IMR-90 (cell line): ENCODE measurements at regions not wholly inside any gene's neighbourhood (a gene's known extent, or its start where the extent isn't known, plus 50 kb on each side); places are given as distances from the start of the nearest gene placed in this dataset.

Experiments used
- ATAC-seq: fragments of 200-7000 bp; cut with Tn5 transposase; 2 replicates; pipeline ENCODE4 v1.9.1; 2020; ENCODE audit warnings: low read depth, mild to moderate bottlenecking, moderate library complexity
- BruUV-seq: library from RNA; stranded (reverse); fragments of 400-500 nt; replicated peaks from 2 replicates; lab custom pipeline; 2021; lab: Mats Ljungman, UMichigan
- CTCF ChIA-PET: fragments of 300-600 bp; formaldehyde crosslinking; extraction: SDS; loops from one replicate; lab custom pipeline; 2021; ENCODE audit warnings: antibody characterized with exemption; lab: Yijun Ruan, JAX
- POLR2A ChIA-PET: fragments of 300-600 bp; sonication (Branson Sonifier 250); formaldehyde crosslinking; loops from one replicate; lab custom pipeline; 2022; ENCODE audit warnings: antibody characterized with exemption; ENCODE audit not compliant: unreplicated experiment; lab: Charles Lee
- DNase-seq: peaks from one replicate; pipeline ENCODE4 v3.0.0; 2013
- H2AFZ ChIP-seq: replicated peaks from 2 replicates; pipeline ENCODE3; 2013; ENCODE audit warnings: low read length, mild to moderate bottlenecking; ENCODE audit not compliant: poor library complexity
- H2AK5ac ChIP-seq: 2 replicates; pipeline ENCODE4 v1.6.1; 2013; ENCODE audit warnings: low read depth, low read length, inconsistent platforms
- H2AK9ac ChIP-seq: replicated peaks from 2 replicates; pipeline ENCODE3; 2013; ENCODE audit warnings: mild to moderate bottlenecking, low read depth, low read length, moderate library complexity; ENCODE audit not compliant: poor library complexity
- H2BK120ac ChIP-seq: 2 replicates; pipeline ENCODE4 v1.6.1; 2013; ENCODE audit warnings: low read depth, low read length, inconsistent platforms
- H2BK15ac ChIP-seq: 3 replicates; pipeline ENCODE4 v1.6.1; 2013; ENCODE audit warnings: low read depth, low read length, inconsistent platforms
- H2BK20ac ChIP-seq: 2 replicates; pipeline ENCODE4 v1.6.1; 2013; ENCODE audit warnings: low read depth, mild to moderate bottlenecking, inconsistent platforms, low read length, moderate library complexity
- H2BK5ac ChIP-seq: 2 replicates; pipeline ENCODE4 v1.6.1; 2013; ENCODE audit warnings: mild to moderate bottlenecking, low read depth, low read length, inconsistent platforms; ENCODE audit not compliant: poor library complexity, severe bottlenecking
- H3K14ac ChIP-seq: replicated peaks from 2 replicates; pipeline ENCODE4 v1.6.1; 2013; ENCODE audit warnings: low read depth, low read length, inconsistent platforms
- H3K18ac ChIP-seq: 2 replicates; pipeline ENCODE4 v1.6.1; 2013; ENCODE audit warnings: low read depth, low read length, control low read depth
- H3K23ac ChIP-seq: 2 replicates; pipeline ENCODE4 v1.6.1; 2013; ENCODE audit warnings: low read depth, low read length, inconsistent platforms
- H3K27ac ChIP-seq: 2 replicates; pipeline ENCODE4 v1.5.1; 2013; ENCODE audit warnings: mild to moderate bottlenecking, control low read depth, low read length; ENCODE audit not compliant: insufficient read depth
- H3K27me3 ChIP-seq: 2 replicates; pipeline ENCODE4 v1.6.1; 2013; ENCODE audit warnings: low read length; ENCODE audit not compliant: control insufficient read depth, insufficient read depth
- H3K36me3 ChIP-seq: 2 replicates; pipeline ENCODE4 v1.6.1; 2013; ENCODE audit warnings: low read length, mixed read lengths; ENCODE audit not compliant: control insufficient read depth, insufficient read depth
- H3K4ac ChIP-seq: 2 replicates; pipeline ENCODE4 v1.6.1; 2013; ENCODE audit warnings: low read depth, low read length, inconsistent platforms
- H3K4me1 ChIP-seq: 2 replicates; pipeline ENCODE4 v1.6.1; 2013; ENCODE audit warnings: low read length, mixed read lengths; ENCODE audit not compliant: control insufficient read depth, insufficient read depth
- H3K4me2 ChIP-seq: 2 replicates; pipeline ENCODE4 v1.6.1; 2013; ENCODE audit warnings: low read depth, mild to moderate bottlenecking, control low read depth, low read length, moderate library complexity
- H3K4me3 ChIP-seq: 2 replicates; pipeline ENCODE4 v1.5.1; 2013; ENCODE audit warnings: low read depth, mild to moderate bottlenecking, control low read depth, low read length, moderate library complexity; ENCODE audit not compliant: insufficient read depth
- H3K56ac ChIP-seq: 2 replicates; pipeline ENCODE4 v1.6.1; 2013; ENCODE audit warnings: low read length, inconsistent platforms; ENCODE audit not compliant: insufficient read depth; ENCODE audit errors: extremely low read depth
- H3K79me1 ChIP-seq, 2 experiments: 2 replicates each; pipeline ENCODE4 v1.6.1; 2013; ENCODE audit warnings: low read length in 2 of 2, inconsistent platforms in 1 of 2, low read depth in 1 of 2
- H3K9ac ChIP-seq: 2 replicates; pipeline ENCODE4 v1.6.1; 2013; ENCODE audit warnings: low read depth, low read length, control low read depth
- H3K9me1 ChIP-seq: 2 replicates; pipeline ENCODE4 v1.6.1; 2013; ENCODE audit warnings: low read length, inconsistent platforms; ENCODE audit not compliant: insufficient read depth
- H3K9me3 ChIP-seq: 2 replicates; pipeline ENCODE4 v1.6.1; 2013; ENCODE audit warnings: low read length; ENCODE audit not compliant: control insufficient read depth, insufficient read depth
- H4K20me1 ChIP-seq: 2 replicates; pipeline ENCODE4 v1.6.1; 2013; ENCODE audit warnings: low read length, inconsistent platforms; ENCODE audit not compliant: insufficient read depth
- H4K5ac ChIP-seq: 2 replicates; pipeline ENCODE4 v1.6.1; 2013; ENCODE audit warnings: mild to moderate bottlenecking, low read depth, low read length, control low read depth
- H4K8ac ChIP-seq, 2 experiments: 2 replicates each; pipeline ENCODE4 v1.6.1; 2013; ENCODE audit warnings: low read depth in 2 of 2, low read length in 2 of 2, control low read depth in 1 of 2, inconsistent platforms in 1 of 2
- H4K91ac ChIP-seq: 2 replicates; pipeline ENCODE4 v1.6.1; 2013; ENCODE audit warnings: low read depth, low read length, inconsistent platforms; ENCODE audit not compliant: insufficient read depth
- CHD1 ChIP-seq: IDR thresholded peaks from 2 replicates; pipeline ENCODE4 v1.6.1; 2012; ENCODE audit warnings: low read depth, low read length, improper control_type of control experiment
- MAZ ChIP-seq: IDR thresholded peaks from 2 replicates; pipeline ENCODE4 v1.6.1; 2012; ENCODE audit warnings: low read depth, mild to moderate bottlenecking, low read length, improper control_type of control experiment, moderate library complexity, borderline replicate concordance
- POLR2A ChIP-seq: IDR thresholded peaks from 2 replicates; pipeline ENCODE4 v1.6.1; 2012; ENCODE audit warnings: mild to moderate bottlenecking, low read depth, low read length
- RCOR1 ChIP-seq: IDR thresholded peaks from 2 replicates; pipeline ENCODE4 v1.6.1; 2012; ENCODE audit warnings: mild to moderate bottlenecking, low read length, improper control_type of control experiment; ENCODE audit not compliant: insufficient replicate concordance
- SMC3 ChIP-seq: fragments of 150-350 bp; IDR thresholded peaks from 2 replicates; pipeline ENCODE4 v1.6.1; 2016; ENCODE audit warnings: low read depth, mild to moderate bottlenecking, antibody characterized with exemption, low read length, moderate library complexity
- dilution Hi-C: fragments of 300-500 bp; cut with HindIII; formaldehyde crosslinking; loops from one replicate; pipeline ENCODE4 v1.14.3; 2018; ENCODE audit warnings: low sequenced_read_pairs; ENCODE audit not compliant: unreplicated experiment
- in situ Hi-C: fragments of 300-500 bp; cut with MboI; formaldehyde crosslinking; loops from 3 replicates; pipeline ENCODE4 v1.14.3; 2019; ENCODE audit warnings: low sequenced_read_pairs, inconsistent platforms, mixed read lengths
- intact Hi-C: fragments of 100-400 bp; cut with micrococcal nuclease; formaldehyde crosslinking; loops from 2 replicates; pipeline ENCODE4 v1.10.0; 2022

GRCh38 chr3:154003649-154004048 lies 117.5 kb upstream of the ARHGEF26 start:
- Histone ChIP-seq H2AK9ac (no peak overlapping the region), H3K4me3 (no peak overlapping the region), H4K8ac (no peak overlapping the region), H3K4ac (no peak overlapping the region), H3K4me1 (no peaks in the 10 kb centered on the region), H3K18ac (no peak overlapping the region), H3K56ac (no peak overlapping the region), H3K9ac (no peak overlapping the region), H2BK5ac (no peak overlapping the region), H2AK5ac (no peak overlapping the region), H3K36me3 (no peaks in the 10 kb centered on the region), H3K27ac (no peak overlapping the region), H3K27me3 (no peaks in the 10 kb centered on the region), H3K9me3 (no peaks in the 10 kb centered on the region), H4K5ac (no peak overlapping the region), H3K4me2 (no peak overlapping the region), H4K91ac (no peak overlapping the region), H3K9me1 (no peaks in the 10 kb centered on the region), H2AFZ (no peak overlapping the region), H4K20me1 (no peaks in the 10 kb centered on the region), H2BK20ac (no peak overlapping the region), H3K79me1 (no peaks in the 10 kb centered on the region), H3K14ac (no peak overlapping the region), H3K23ac (no peak overlapping the region), H2BK120ac (no peak overlapping the region), H2BK15ac (no peak overlapping the region)
- POLR2A ChIA-PET = no interaction called here
- in situ Hi-C loops (no loop called here), dilution Hi-C loops (no loop called here), intact Hi-C loops (no loop called here)
- no peak for DNase-seq
- CTCF ChIA-PET = no interaction called here
- BruUV-seq = no TSS peak
- TF ChIP-seq MAZ = no peak
- TF ChIP-seq SMC3 = no peak
- no peak for TF ChIP-seq RCOR1
- TF ChIP-seq POLR2A = no peak
- no peak for TF ChIP-seq CHD1
- ATAC-seq = no peak
